Vagina (tissue), 2 donors: ENCODE measurements at regions not wholly inside any gene's neighbourhood (a gene's known extent, or its start where the extent isn't known, plus 50 kb on each side); places are given as distances from the start of the nearest gene placed in this dataset.

Experiments used
- DNase-seq, 2 donors: peaks; one replicate each; pipeline ENCODE4 v3.0.0-alpha.2; 2017; ENCODE audit errors: extremely low spot score in 2 of 2
- H3K27ac ChIP-seq: fragments of 200-600 bp; sonication (generic); one replicate; pipeline ENCODE4 v1.5.1; 2019
- H3K27me3 ChIP-seq: fragments of 200-600 bp; sonication (generic); one replicate; pipeline ENCODE4 v1.5.1; 2019
- H3K36me3 ChIP-seq, 2 donors: fragments of 200-600 bp; sonication (generic); one replicate each; pipeline ENCODE4 v1.5.1; 2017 to 2019
- H3K4me1 ChIP-seq: fragments of 200-600 bp; sonication (generic); one replicate; pipeline ENCODE4 v1.5.1; 2019
- H3K4me3 ChIP-seq, 2 donors: fragments of 200-600 bp; sonication (generic); 1 replicate in 1 of 2; 2 replicates in 1 of 2; pipeline ENCODE4 v1.5.1; 2016 to 2019
- H3K9me3 ChIP-seq: fragments of 200-600 bp; sonication (generic); one replicate; pipeline ENCODE4 v1.5.1; 2019
- CTCF ChIP-seq, 3 experiments: fragments of 450-650 bp in 2 of 3; fragments of 200-600 bp in 1 of 3; sonication (generic) in 1 of 3; IDR thresholded peaks; one replicate each; pipeline ENCODE4 v1.5.1; 2017 to 2019; ENCODE audit warnings: antibody characterized with exemption in 3 of 3, mild to moderate bottlenecking in 2 of 3, moderate library complexity in 2 of 3
- POLR2A ChIP-seq, 2 donors: fragments of 450-650 bp; IDR thresholded peaks; one replicate each; pipeline ENCODE4 v1.6.1; 2017; ENCODE audit warnings: antibody characterized with exemption in 2 of 2, mild to moderate bottlenecking in 2 of 2, moderate library complexity in 2 of 2
- POLR2AphosphoS5 ChIP-seq, 2 donors: sonication (generic); formaldehyde crosslinking; IDR thresholded peaks; one replicate each; pipeline ENCODE4 v1.9.0; 2017; ENCODE audit warnings: antibody characterized with exemption in 2 of 2, mild to moderate bottlenecking in 2 of 2, low read depth in 1 of 2; ENCODE audit not compliant: insufficient read depth in 1 of 2
- intact Hi-C: fragments of 100-400 bp; cut with DNase I; formaldehyde crosslinking; loops from one replicate; pipeline ENCODE4 v1.15.1; 2023

DNA sequence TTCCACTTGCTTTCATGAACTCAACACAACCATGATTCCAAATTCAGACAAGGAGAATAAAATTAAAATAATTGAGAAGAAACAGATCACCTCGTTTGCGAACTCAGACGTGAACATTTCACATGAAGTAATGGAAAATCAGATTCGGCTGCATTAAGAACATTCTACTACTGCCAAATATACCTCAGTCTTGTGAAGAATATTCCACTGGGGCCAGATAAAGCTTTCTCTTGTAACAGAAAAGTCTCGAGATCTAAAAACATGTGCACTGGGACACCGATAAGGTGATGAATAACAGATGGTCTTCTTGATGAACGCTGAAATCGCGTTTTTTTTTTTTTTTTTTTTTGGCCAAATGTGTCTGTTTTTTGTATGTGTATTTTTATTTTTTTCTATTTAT, 761.1 kb downstream of the BRD1 start:
- Histone ChIP-seq H3K27me3 (no peaks in the 10 kb centered on the region), H3K27ac (no peak overlapping the region), H3K9me3 (no peaks in the 10 kb centered on the region), H3K36me3 (no peaks in the 10 kb centered on the region), H3K4me3 (no peak overlapping the region), H3K4me1 (no peaks in the 10 kb centered on the region)
- no peak for DNase-seq
- intact Hi-C loops: no loop called here
- TF ChIP-seq POLR2AphosphoS5 (IDR thresholded peaks at IDR 0.05; ENCODE audit: insufficient read depth in 1 of 2, low read depth in 1 of 2): no peak

DNA sequence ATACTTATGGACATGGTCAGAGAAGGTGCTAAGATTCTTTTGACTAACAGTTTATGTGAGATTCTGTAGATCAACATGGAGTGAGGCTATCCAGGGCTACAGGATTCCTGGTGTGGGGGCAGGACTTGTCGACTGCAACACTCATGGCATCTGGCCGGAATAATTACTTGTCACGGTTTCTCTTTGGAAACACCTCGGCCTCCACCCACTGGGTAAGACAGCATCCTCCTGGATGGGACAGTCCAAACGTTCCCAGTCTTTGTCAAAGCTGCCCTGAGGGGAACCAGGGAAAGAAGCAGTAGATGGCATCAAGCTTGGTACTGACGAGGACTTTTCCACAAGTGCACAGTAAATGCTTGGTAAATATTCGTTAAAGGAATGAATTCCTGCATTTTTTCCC, 762.8 kb downstream of the BRD1 start:
- Histone ChIP-seq H3K27me3 (no peaks in the 10 kb centered on the region), H3K4me1 (no peaks in the 10 kb centered on the region), H3K27ac (no peak overlapping the region), H3K36me3 (no peaks in the 10 kb centered on the region), H3K9me3 (no peaks in the 10 kb centered on the region), H3K4me3 (no peak overlapping the region)
- no peak for DNase-seq
- intact Hi-C loops: no loop called here
- TF ChIP-seq POLR2A (IDR thresholded peaks at IDR 0.05): no peak
- TF ChIP-seq CTCF (IDR thresholded peaks at IDR 0.05): no peak
- no peak for TF ChIP-seq POLR2AphosphoS5 (IDR thresholded peaks at IDR 0.05; ENCODE audit: insufficient read depth in 1 of 2, low read depth in 1 of 2)

DNA sequence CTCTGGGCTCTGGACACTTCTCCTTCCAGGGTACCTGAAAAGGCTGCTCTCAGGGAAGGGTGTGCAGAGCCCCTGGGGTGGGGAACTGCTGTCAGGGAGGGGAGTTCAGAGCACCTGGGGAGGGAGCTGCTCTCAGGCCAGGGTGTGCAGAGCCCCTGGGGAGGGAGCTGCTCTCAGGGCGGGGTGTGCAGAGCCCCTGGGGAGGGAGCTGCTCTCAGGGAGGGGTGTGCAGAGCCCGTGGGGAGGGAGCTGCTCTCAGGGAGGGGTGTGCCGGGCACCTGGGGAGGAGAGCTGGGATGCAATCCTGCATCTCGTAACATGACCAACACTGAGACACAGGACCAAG, 764.2 kb downstream of the BRD1 start:
- Histone ChIP-seq H3K27me3 (no peaks in the 10 kb centered on the region), H3K27ac (no peak overlapping the region), H3K36me3 (no peaks in the 10 kb centered on the region), H3K4me3 (no peak overlapping the region), H3K4me1 (no peaks in the 10 kb centered on the region), H3K9me3 (no peaks in the 10 kb centered on the region)
- TF ChIP-seq POLR2AphosphoS5 (IDR thresholded peaks at IDR 0.05; ENCODE audit: insufficient read depth in 1 of 2, low read depth in 1 of 2) (no peak), POLR2A (IDR thresholded peaks at IDR 0.05) (no peak), CTCF (IDR thresholded peaks at IDR 0.05) (no peak)
- no peak for DNase-seq
- intact Hi-C loops: no loop called here

GRCh38 chr22:49062802-49063544, 764.7 kb downstream of the BRD1 start:
- no peaks in the 10 kb centered on the region for H3K4me1 ChIP-seq
- DNase-seq: no peak
- no peaks in the 10 kb centered on the region for H3K27me3 ChIP-seq
- H3K9me3 ChIP-seq: no peaks in the 10 kb centered on the region
- H3K4me3 ChIP-seq: no peak overlapping the region
- no peak overlapping the region for H3K27ac ChIP-seq
- intact Hi-C loops: no loop called here
- H3K36me3 ChIP-seq: no peaks in the 10 kb centered on the region
- TF ChIP-seq POLR2AphosphoS5 (IDR thresholded peaks at IDR 0.05; ENCODE audit: insufficient read depth in 1 of 2, low read depth in 1 of 2) (no peak), POLR2A (IDR thresholded peaks at IDR 0.05) (no peak), CTCF (IDR thresholded peaks at IDR 0.05) (no peak)

DNA sequence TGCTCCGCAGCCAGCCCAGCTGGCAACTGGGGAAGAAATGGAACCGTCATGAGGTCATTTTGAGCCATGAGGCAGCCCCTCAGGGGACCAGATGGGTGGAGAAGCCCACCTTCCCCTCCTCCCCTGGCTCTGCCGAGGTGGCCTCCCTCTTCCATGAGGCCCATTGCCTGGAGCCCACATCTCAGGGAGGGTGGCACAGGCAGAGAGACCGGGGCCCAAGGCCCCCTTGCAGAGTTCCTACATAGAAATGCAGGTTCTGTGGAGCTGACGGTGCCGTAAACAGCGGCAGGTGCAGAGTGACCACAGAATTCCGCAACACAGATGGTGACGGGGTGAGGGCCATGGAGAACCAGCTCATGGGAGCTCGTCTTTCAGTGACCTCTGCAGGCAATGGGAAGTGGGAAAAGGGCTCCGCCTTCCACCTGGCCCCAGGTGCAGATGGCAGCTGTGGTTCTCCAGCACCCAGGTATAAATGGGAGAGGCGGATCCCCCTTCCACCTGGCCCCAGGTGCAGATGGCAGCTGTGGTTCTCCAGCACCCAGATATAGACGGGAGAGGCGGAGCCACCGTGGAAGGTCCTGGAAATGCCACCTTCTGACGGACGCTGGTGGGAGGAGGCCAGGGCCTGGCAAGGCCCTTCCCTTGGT, 765.4 kb downstream of the BRD1 start:
- TF ChIP-seq CTCF (IDR thresholded peaks at IDR 0.05) (no peak), POLR2AphosphoS5 (IDR thresholded peaks at IDR 0.05; ENCODE audit: insufficient read depth in 1 of 2, low read depth in 1 of 2) (no peak), POLR2A (IDR thresholded peaks at IDR 0.05) (no peak)
- DNase-seq: no peak
- intact Hi-C loops: no loop called here
- no peak overlapping the region for H3K27ac ChIP-seq
- no peaks in the 10 kb centered on the region for H3K27me3 ChIP-seq
- no peaks in the 10 kb centered on the region for H3K9me3 ChIP-seq
- H3K36me3 ChIP-seq: no peaks in the 10 kb centered on the region
- no peaks in the 10 kb centered on the region for H3K4me1 ChIP-seq
- H3K4me3 ChIP-seq: no peak overlapping the region
